H9 (cell line): ENCODE measurements at regions not wholly inside any gene's neighbourhood (a gene's known extent, or its start where the extent isn't known, plus 50 kb on each side); places are given as distances from the start of the nearest gene placed in this dataset.

Experiments used
- DNase-seq: peaks from one replicate; pipeline ENCODE4 v3.0.0-alpha.2; 2017
- H2AFZ ChIP-seq: one replicate; pipeline ENCODE4 v1.6.1; 2013; ENCODE audit warnings: mild to moderate bottlenecking, low read length, control low read depth, moderate library complexity
- H2AK5ac ChIP-seq: 2 replicates; pipeline ENCODE4 v1.6.1; 2013; ENCODE audit warnings: low read length, control low read depth, mixed read lengths; ENCODE audit not compliant: insufficient read length
- H2BK120ac ChIP-seq: one replicate; pipeline ENCODE4 v1.6.1; 2013; ENCODE audit warnings: low read depth, mild to moderate bottlenecking, low read length, control low read depth, inconsistent platforms; ENCODE audit not compliant: poor library complexity, severe bottlenecking
- H2BK12ac ChIP-seq: 2 replicates; pipeline ENCODE4 v1.6.1; 2013; ENCODE audit warnings: low read length, control low read depth, mixed read lengths, low read depth; ENCODE audit not compliant: insufficient read length
- H2BK15ac ChIP-seq: 2 replicates; pipeline ENCODE4 v1.6.1; 2013; ENCODE audit warnings: low read depth, low read length, control low read depth
- H2BK20ac ChIP-seq: one replicate; pipeline ENCODE4 v1.6.1; 2013; ENCODE audit warnings: low read depth, mild to moderate bottlenecking, low read length, control low read depth, inconsistent platforms; ENCODE audit not compliant: poor library complexity, severe bottlenecking
- H2BK5ac ChIP-seq: 2 replicates; pipeline ENCODE4 v1.6.1; 2013; ENCODE audit warnings: low read length, control low read depth, mixed read lengths; ENCODE audit not compliant: insufficient read length
- H3K14ac ChIP-seq: 2 replicates; pipeline ENCODE4 v1.6.1; 2013; ENCODE audit warnings: low read length, control low read depth; ENCODE audit not compliant: insufficient read depth
- H3K18ac ChIP-seq: 2 replicates; pipeline ENCODE4 v1.6.1; 2013; ENCODE audit warnings: low read depth, mild to moderate bottlenecking, mixed read lengths, low read length, control low read depth; ENCODE audit not compliant: insufficient read length
- H3K23ac ChIP-seq: 2 replicates; pipeline ENCODE4 v1.6.1; 2013; ENCODE audit warnings: low read length, control low read depth, mixed read lengths, low read depth; ENCODE audit not compliant: insufficient read length
- H3K23me2 ChIP-seq: 2 replicates; pipeline ENCODE4 v1.6.1; 2013; ENCODE audit warnings: low read depth, mild to moderate bottlenecking, mixed read lengths, low read length, control low read depth; ENCODE audit not compliant: insufficient read length, poor library complexity, severe bottlenecking
- H3K27ac ChIP-seq: 2 replicates; pipeline ENCODE4 v1.5.1; 2013; ENCODE audit warnings: low read length, control low read depth, mixed read lengths, low read depth; ENCODE audit not compliant: insufficient read length
- H3K27me3 ChIP-seq: 2 replicates; pipeline ENCODE4 v1.6.1; 2013; ENCODE audit warnings: low read length, control low read depth, inconsistent platforms; ENCODE audit not compliant: insufficient read depth
- H3K4ac ChIP-seq: 2 replicates; pipeline ENCODE4 v1.6.1; 2013; ENCODE audit warnings: low read depth, mild to moderate bottlenecking, control low read depth, inconsistent platforms, low read length, moderate library complexity
- H3K4me1 ChIP-seq: 2 replicates; pipeline ENCODE4 v1.6.1; 2013; ENCODE audit warnings: low read length, control low read depth, inconsistent platforms; ENCODE audit not compliant: insufficient read depth
- H3K4me2 ChIP-seq: 2 replicates; pipeline ENCODE4 v1.6.1; 2013; ENCODE audit warnings: low read length, control low read depth, mixed read lengths; ENCODE audit not compliant: insufficient read length, insufficient read depth
- H3K56ac ChIP-seq: 2 replicates; pipeline ENCODE4 v1.6.1; 2013; ENCODE audit warnings: low read depth, mild to moderate bottlenecking, mixed read lengths, low read length, control low read depth; ENCODE audit not compliant: insufficient read length
- H3K79me1 ChIP-seq: 2 replicates; pipeline ENCODE4 v1.6.1; 2013; ENCODE audit warnings: low read depth, mild to moderate bottlenecking, moderate library complexity, low read length, control low read depth, inconsistent platforms; ENCODE audit not compliant: insufficient read depth, poor library complexity, severe bottlenecking
- H3K79me2 ChIP-seq: 2 replicates; pipeline ENCODE4 v1.6.1; 2013; ENCODE audit warnings: low read length, control low read depth, inconsistent platforms; ENCODE audit not compliant: insufficient read depth
- H3K9ac ChIP-seq: 2 replicates; pipeline ENCODE4 v1.6.1; 2013; ENCODE audit warnings: low read length, control low read depth, mixed read lengths; ENCODE audit not compliant: insufficient read length; ENCODE audit errors: extremely low read depth
- H3K9me3 ChIP-seq: one replicate; pipeline ENCODE4 v1.6.1; 2013; ENCODE audit warnings: low read depth, low read length, inconsistent platforms; ENCODE audit not compliant: control insufficient read depth
- H3T11ph ChIP-seq: one replicate; pipeline ENCODE4 v1.6.1; 2013; ENCODE audit warnings: mild to moderate bottlenecking, low read length, control low read depth, inconsistent platforms
- H4K20me1 ChIP-seq: one replicate; pipeline ENCODE4 v1.6.1; 2013; ENCODE audit not compliant: control insufficient read depth, insufficient read length, insufficient read depth
- H4K5ac ChIP-seq: 2 replicates; pipeline ENCODE4 v1.6.1; 2013; ENCODE audit warnings: low read depth, mild to moderate bottlenecking, mixed read lengths, low read length, control low read depth; ENCODE audit not compliant: insufficient read length
- H4K8ac ChIP-seq: replicated peaks from 2 replicates; pipeline ENCODE4 v1.6.1; 2013; ENCODE audit warnings: low read length, control low read depth, mixed read lengths, low read depth; ENCODE audit not compliant: insufficient read length
- H4K91ac ChIP-seq: 2 replicates; pipeline ENCODE4 v1.6.1; 2013; ENCODE audit warnings: low read depth, mild to moderate bottlenecking, moderate library complexity, mixed read lengths, low read length, control low read depth; ENCODE audit not compliant: insufficient read length
- H3K27ac Mint-ChIP-seq, 3 experiments: 2 replicates in 2 of 3; 3 replicates in 1 of 3; pipeline ENCODE4 v1.8.0; 2020 to 2021; ENCODE audit warnings: mixed read lengths in 3 of 3, mild to moderate bottlenecking in 1 of 3, moderate library complexity in 1 of 3
- H3K27me3 Mint-ChIP-seq: 2 replicates; pipeline ENCODE4 v1.8.0; 2021; ENCODE audit warnings: low read depth, mild to moderate bottlenecking, moderate library complexity, mixed read lengths
- H3K36me3 Mint-ChIP-seq, 3 experiments: 2 replicates in 2 of 3; 3 replicates in 1 of 3; pipeline ENCODE4 v1.8.0; 2020 to 2021; ENCODE audit warnings: low read depth in 3 of 3, mixed read lengths in 3 of 3; ENCODE audit not compliant: insufficient read depth in 1 of 3
- H3K4me1 Mint-ChIP-seq, 2 experiments: 2 replicates each; pipeline ENCODE4 v1.8.0; 2020; ENCODE audit warnings: mixed read lengths in 2 of 2
- H3K4me3 Mint-ChIP-seq, 2 experiments: 2 replicates in 1 of 2; 3 replicates in 1 of 2; pipeline ENCODE4 v1.8.0; 2020 to 2021; ENCODE audit warnings: mild to moderate bottlenecking in 2 of 2, mixed read lengths in 2 of 2, moderate library complexity in 1 of 2
- H3K9me3 Mint-ChIP-seq, 2 experiments: 2 replicates in 1 of 2; 3 replicates in 1 of 2; pipeline ENCODE4 v1.8.0; 2020; ENCODE audit warnings: mild to moderate bottlenecking in 2 of 2, mixed read lengths in 2 of 2, moderate library complexity in 1 of 2
- WGBS: extraction: QIAGEN DNeasy Blood & Tissue Kit; methylation state at CpG from one replicate; pipeline ENCODE4 v1.1.7; 2013; ENCODE audit warnings: missing lambda C conversion rate, low lambda C conversion rate, mixed read lengths; ENCODE audit not compliant: insufficient read length; ENCODE audit errors: extremely low coverage; 5-methylcytosine and 5-hydroxymethylcytosine counted together
- TF ChIP-seq, protein P1 (sequence below): fragments of 200-600 bp; sonication (generic); conservative IDR thresholded peaks from 3 replicates; pipeline ENCODE4 v1.8.0; 2021; ENCODE audit warnings: antibody characterized with exemption, mild to moderate bottlenecking

DNA sequence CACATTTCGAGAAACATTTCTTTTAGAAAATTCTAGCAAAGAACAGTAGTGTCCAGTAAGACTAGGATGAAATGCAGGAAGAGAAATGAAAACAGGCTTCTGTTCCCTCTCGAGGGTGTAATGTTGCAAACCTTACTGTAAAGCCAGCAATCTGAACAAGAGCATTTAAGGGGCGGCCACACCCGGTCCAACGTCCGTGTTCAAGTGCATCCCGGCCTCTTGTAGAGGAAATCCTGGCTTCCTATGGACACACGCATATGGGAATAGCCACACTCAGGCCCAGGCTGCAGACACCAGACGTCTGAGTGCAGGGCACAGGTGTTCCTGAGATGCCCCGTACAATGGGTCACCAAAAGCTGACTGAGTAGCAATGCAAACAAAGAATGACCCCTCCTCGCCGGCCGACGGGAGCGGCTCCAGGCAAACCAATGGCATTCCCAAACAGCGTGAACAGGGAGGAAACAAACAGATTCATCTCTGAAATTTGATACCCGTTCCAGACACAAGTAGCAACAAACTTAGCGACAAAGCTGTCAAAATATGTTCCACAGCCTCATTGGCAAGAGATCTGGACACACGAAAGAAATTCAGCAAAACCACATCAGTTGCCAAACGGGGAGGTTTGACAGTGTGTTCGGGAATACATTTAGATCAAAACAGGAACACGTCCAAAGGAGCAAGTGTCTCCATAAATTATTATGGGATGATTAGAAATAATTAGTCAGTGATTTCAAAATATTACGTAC is 278.6 kb upstream of the TSHZ3 start:
- H4K20me1 ChIP-seq = no peaks in the 10 kb centered on the region
- H2BK12ac ChIP-seq = no peak overlapping the region
- H3K36me3 Mint-ChIP-seq = peaks cover 0 to 2% (median 0%) of the 10 kb centered on the region in 3 experiments; a peak in 1 of 7 replicates
- H3K27me3 Mint-ChIP-seq = no peaks in the 10 kb centered on the region
- no CpG with 5 or more reads among the region's 23 CpGs for WGBS
- no peaks in the 10 kb centered on the region for H3K79me2 ChIP-seq
- no peak overlapping the region for H3T11ph ChIP-seq
- no peak overlapping the region for H3K4me2 ChIP-seq
- no peak overlapping the region for H4K8ac ChIP-seq
- H3K4me3 Mint-ChIP-seq = no peak overlapping the region
- no peaks in the 10 kb centered on the region for H3K4me1 ChIP-seq
- H3K79me1 ChIP-seq = no peaks in the 10 kb centered on the region
- H3K23me2 ChIP-seq = no peaks in the 10 kb centered on the region
- H2AK5ac ChIP-seq = no peak overlapping the region
- no peak overlapping the region for H3K23ac ChIP-seq
- H3K4ac ChIP-seq = no peak overlapping the region
- H2AFZ ChIP-seq = no peak overlapping the region
- H3K9ac ChIP-seq = no peak overlapping the region
- no peak overlapping the region for H2BK20ac ChIP-seq
- no peak overlapping the region for H2BK5ac ChIP-seq
- H3K9me3 Mint-ChIP-seq = peaks cover 0 to 2% of the 10 kb centered on the region in 2 experiments; a peak in 2 of 5 replicates
- no peak overlapping the region for H4K5ac ChIP-seq
- TF ChIP-seq, protein P1, sequence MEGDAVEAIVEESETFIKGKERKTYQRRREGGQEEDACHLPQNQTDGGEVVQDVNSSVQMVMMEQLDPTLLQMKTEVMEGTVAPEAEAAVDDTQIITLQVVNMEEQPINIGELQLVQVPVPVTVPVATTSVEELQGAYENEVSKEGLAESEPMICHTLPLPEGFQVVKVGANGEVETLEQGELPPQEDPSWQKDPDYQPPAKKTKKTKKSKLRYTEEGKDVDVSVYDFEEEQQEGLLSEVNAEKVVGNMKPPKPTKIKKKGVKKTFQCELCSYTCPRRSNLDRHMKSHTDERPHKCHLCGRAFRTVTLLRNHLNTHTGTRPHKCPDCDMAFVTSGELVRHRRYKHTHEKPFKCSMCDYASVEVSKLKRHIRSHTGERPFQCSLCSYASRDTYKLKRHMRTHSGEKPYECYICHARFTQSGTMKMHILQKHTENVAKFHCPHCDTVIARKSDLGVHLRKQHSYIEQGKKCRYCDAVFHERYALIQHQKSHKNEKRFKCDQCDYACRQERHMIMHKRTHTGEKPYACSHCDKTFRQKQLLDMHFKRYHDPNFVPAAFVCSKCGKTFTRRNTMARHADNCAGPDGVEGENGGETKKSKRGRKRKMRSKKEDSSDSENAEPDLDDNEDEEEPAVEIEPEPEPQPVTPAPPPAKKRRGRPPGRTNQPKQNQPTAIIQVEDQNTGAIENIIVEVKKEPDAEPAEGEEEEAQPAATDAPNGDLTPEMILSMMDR = no peak
- peaks cover 25 to 29% of the 10 kb centered on the region in 2 experiments for H3K4me1 Mint-ChIP-seq
- no peak for DNase-seq
- H3K27me3 ChIP-seq = no peaks in the 10 kb centered on the region
- H3K9me3 ChIP-seq = no peaks in the 10 kb centered on the region
- H2BK120ac ChIP-seq = no peak overlapping the region
- H3K27ac Mint-ChIP-seq = peak overlapping the region in 1 of 3 experiments; percentile 38; a peak in 1 of 7 replicates
- H3K56ac ChIP-seq = no peak overlapping the region
- H3K18ac ChIP-seq = no peak overlapping the region
- no peak overlapping the region for H2BK15ac ChIP-seq
- H3K27ac ChIP-seq = no peak overlapping the region
- no peak overlapping the region for H4K91ac ChIP-seq
- no peak overlapping the region for H3K14ac ChIP-seq
